Gastrocnemius medialis (tissue), 4 donors: ENCODE measurements at regions not wholly inside any gene's neighbourhood (a gene's known extent, or its start where the extent isn't known, plus 50 kb on each side); places are given as distances from the start of the nearest gene placed in this dataset.

Experiments
- POLR2A ChIP-seq, 2 donors: fragments of 450-650 bp; IDR thresholded peaks; one replicate each; pipeline ENCODE4 v1.6.1; 2017; ENCODE audit warnings: antibody characterized with exemption in 2 of 2, mild to moderate bottlenecking in 2 of 2, moderate library complexity in 2 of 2
- TF ChIP-seq, protein P1 (sequence below), 5 experiments: fragments of 450-650 bp in 3 of 5; fragments of 200-600 bp in 2 of 5; sonication (generic) in 2 of 5; IDR thresholded peaks in 4 of 5; conservative IDR thresholded peaks in 1 of 5; 1 replicate in 4 of 5; 2 replicates in 1 of 5; pipeline ENCODE4 v1.5.1; 2016 to 2019; ENCODE audit warnings: antibody characterized with exemption in 5 of 5, mild to moderate bottlenecking in 3 of 5, moderate library complexity in 3 of 5

DNA sequence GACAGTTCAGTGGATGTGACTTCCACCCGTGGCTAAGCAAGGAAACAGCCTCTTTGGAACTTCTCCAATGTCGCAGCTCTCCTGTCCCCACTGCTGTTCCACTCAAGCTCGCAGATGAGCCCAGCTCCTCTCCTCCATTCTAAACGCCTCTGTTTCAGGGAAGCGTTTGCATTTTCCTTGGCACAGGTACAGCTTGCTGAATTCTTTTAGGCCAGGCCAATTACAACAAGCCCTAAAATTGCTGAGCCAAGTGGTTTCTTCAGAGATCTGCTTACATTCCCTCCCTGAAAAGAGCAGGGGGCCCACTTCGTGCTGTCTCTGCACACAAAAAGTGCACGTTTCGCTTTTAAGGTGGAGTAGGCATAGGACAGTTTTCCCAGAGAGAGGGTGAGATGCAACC lies 91.5 kb upstream of the BLID start:
- TF ChIP-seq, protein P1, sequence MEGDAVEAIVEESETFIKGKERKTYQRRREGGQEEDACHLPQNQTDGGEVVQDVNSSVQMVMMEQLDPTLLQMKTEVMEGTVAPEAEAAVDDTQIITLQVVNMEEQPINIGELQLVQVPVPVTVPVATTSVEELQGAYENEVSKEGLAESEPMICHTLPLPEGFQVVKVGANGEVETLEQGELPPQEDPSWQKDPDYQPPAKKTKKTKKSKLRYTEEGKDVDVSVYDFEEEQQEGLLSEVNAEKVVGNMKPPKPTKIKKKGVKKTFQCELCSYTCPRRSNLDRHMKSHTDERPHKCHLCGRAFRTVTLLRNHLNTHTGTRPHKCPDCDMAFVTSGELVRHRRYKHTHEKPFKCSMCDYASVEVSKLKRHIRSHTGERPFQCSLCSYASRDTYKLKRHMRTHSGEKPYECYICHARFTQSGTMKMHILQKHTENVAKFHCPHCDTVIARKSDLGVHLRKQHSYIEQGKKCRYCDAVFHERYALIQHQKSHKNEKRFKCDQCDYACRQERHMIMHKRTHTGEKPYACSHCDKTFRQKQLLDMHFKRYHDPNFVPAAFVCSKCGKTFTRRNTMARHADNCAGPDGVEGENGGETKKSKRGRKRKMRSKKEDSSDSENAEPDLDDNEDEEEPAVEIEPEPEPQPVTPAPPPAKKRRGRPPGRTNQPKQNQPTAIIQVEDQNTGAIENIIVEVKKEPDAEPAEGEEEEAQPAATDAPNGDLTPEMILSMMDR (IDR thresholded peaks at IDR 0.05 in 4 of 5, conservative IDR thresholded peaks at IDR 0.05 in 1 of 5): no peak
- no peak for TF ChIP-seq POLR2A (IDR thresholded peaks at IDR 0.05)
